Neural cell (in vitro differentiated cells): ENCODE measurements at regions not wholly inside any gene's neighbourhood (a gene's known extent, or its start where the extent isn't known, plus 50 kb on each side); places are given as distances from the start of the nearest gene placed in this dataset.

Experiments
- H2AFZ ChIP-seq: fragments of 200-600, 300-800 bp; sonication (generic), shearing (Covaris generic); 2 replicates; pipeline ENCODE4 v1.6.0; 2014; ENCODE audit warnings: low read depth, mild to moderate bottlenecking, antibody characterized with exemption, low read length, moderate library complexity
- H3F3A ChIP-seq: fragments of 200-600 bp; shearing (Covaris generic); 2 replicates; pipeline ENCODE4 v1.6.1; 2016; ENCODE audit warnings: mild to moderate bottlenecking, moderate library complexity, mixed read lengths, antibody characterized with exemption, low read length; ENCODE audit not compliant: insufficient read depth, poor library complexity, severe bottlenecking
- H3K27ac ChIP-seq: fragments of 200-600, 300-800 bp; sonication (generic), shearing (Covaris generic); 2 replicates; pipeline ENCODE4 v1.5.1; 2014; ENCODE audit warnings: mild to moderate bottlenecking, low read length, moderate library complexity
- H3K27me3 ChIP-seq: fragments of 300-800, 200-600 bp; sonication (generic), shearing (Covaris generic); 2 replicates; pipeline ENCODE4 v1.6.0; 2014; ENCODE audit warnings: mild to moderate bottlenecking, low read depth, low read length, moderate library complexity; ENCODE audit not compliant: insufficient read depth
- H3K36me3 ChIP-seq: fragments of 300-800, 200-600 bp; sonication (generic), shearing (Covaris generic); 2 replicates; pipeline ENCODE4 v1.5.1; 2014; ENCODE audit warnings: mild to moderate bottlenecking, antibody characterized with exemption, low read length, moderate library complexity; ENCODE audit not compliant: insufficient read depth
- H3K4me2 ChIP-seq: fragments of 300-800, 200-600 bp; sonication (generic), shearing (Covaris generic); 2 replicates; pipeline ENCODE4 v1.6.0; 2014; ENCODE audit warnings: mild to moderate bottlenecking, low read length
- H3K4me3 ChIP-seq: fragments of 300-800, 200-600 bp; sonication (generic), shearing (Covaris generic); 2 replicates; pipeline ENCODE4 v1.5.1; 2014; ENCODE audit warnings: mild to moderate bottlenecking, low read length, moderate library complexity
- H3K79me2 ChIP-seq: fragments of 200-600 bp; shearing (Covaris generic); replicated peaks from 2 replicates; pipeline ENCODE4 v1.6.0; 2014; ENCODE audit warnings: mild to moderate bottlenecking, low read length, moderate library complexity; ENCODE audit not compliant: insufficient read depth
- H3K9ac ChIP-seq: fragments of 300-800, 200-600 bp; sonication (generic), shearing (Covaris generic); 2 replicates; pipeline ENCODE4 v1.6.1; 2016; ENCODE audit warnings: mild to moderate bottlenecking, low read length, mixed read lengths
- H3K9me2 ChIP-seq: fragments of 200-600 bp; shearing (Covaris generic); 2 replicates; pipeline ENCODE4 v1.6.1; 2016; ENCODE audit warnings: mild to moderate bottlenecking, low read length, mixed read lengths; ENCODE audit not compliant: insufficient read depth
- H3K9me3 ChIP-seq: fragments of 200-600, 300-800 bp; sonication (generic), shearing (Covaris generic); 2 replicates; pipeline ENCODE4 v1.6.1; 2016; ENCODE audit warnings: mild to moderate bottlenecking, mixed run types, low read length, moderate library complexity, mixed read lengths
- H4K20me1 ChIP-seq: fragments of 200-600 bp; shearing (Covaris generic); 2 replicates; pipeline ENCODE4 v1.6.1; 2016; ENCODE audit warnings: mild to moderate bottlenecking, mixed run types; ENCODE audit not compliant: insufficient read depth
- EP300 ChIP-seq: fragments of 450-650 bp; conservative IDR thresholded peaks from 2 replicates; pipeline ENCODE4 v1.6.1; 2014; ENCODE audit warnings: antibody characterized with exemption, mild to moderate bottlenecking, moderate library complexity; ENCODE audit not compliant: poor library complexity, severe bottlenecking
- EZH2 ChIP-seq: fragments of 200-600, 300-800 bp; shearing (Covaris generic), sonication (generic); IDR thresholded peaks from 2 replicates; pipeline ENCODE4 v1.6.1; 2014; ENCODE audit warnings: antibody characterized with exemption, low read length, borderline replicate concordance, mild to moderate bottlenecking; ENCODE audit not compliant: insufficient read depth, poor library complexity, severe bottlenecking
- MXI1 ChIP-seq: fragments of 450-650 bp; conservative IDR thresholded peaks from 2 replicates; pipeline ENCODE4 v1.6.1; 2014; ENCODE audit warnings: antibody characterized with exemption, mild to moderate bottlenecking; ENCODE audit not compliant: poor library complexity, severe bottlenecking
- POLR2AphosphoS5 ChIP-seq: IDR thresholded peaks from 2 replicates; pipeline ENCODE4 v1.6.1; 2012
- RAD21 ChIP-seq: fragments of 450-650 bp; conservative IDR thresholded peaks from 2 replicates; pipeline ENCODE4 v1.6.1; 2014; ENCODE audit warnings: antibody characterized with exemption, mild to moderate bottlenecking, moderate library complexity
- SMC3 ChIP-seq: fragments of 450-650 bp; conservative IDR thresholded peaks from 2 replicates; pipeline ENCODE4 v1.6.1; 2014; ENCODE audit warnings: antibody characterized with exemption, mild to moderate bottlenecking, moderate library complexity; ENCODE audit not compliant: poor library complexity
- TAF1 ChIP-seq: IDR thresholded peaks from 2 replicates; pipeline ENCODE4 v1.6.1; 2012; ENCODE audit warnings: low read depth
- TF ChIP-seq, protein P1 (sequence below): fragments of 450-650 bp; IDR thresholded peaks from 2 replicates; pipeline ENCODE4 v1.5.1; 2014; ENCODE audit warnings: antibody characterized with exemption, mild to moderate bottlenecking, moderate library complexity; ENCODE audit not compliant: poor library complexity, severe bottlenecking
- TF ChIP-seq, protein P2 (sequence below): IDR thresholded peaks from 2 replicates; pipeline ENCODE4 v1.6.1; 2012; ENCODE audit warnings: borderline replicate concordance

DNA sequence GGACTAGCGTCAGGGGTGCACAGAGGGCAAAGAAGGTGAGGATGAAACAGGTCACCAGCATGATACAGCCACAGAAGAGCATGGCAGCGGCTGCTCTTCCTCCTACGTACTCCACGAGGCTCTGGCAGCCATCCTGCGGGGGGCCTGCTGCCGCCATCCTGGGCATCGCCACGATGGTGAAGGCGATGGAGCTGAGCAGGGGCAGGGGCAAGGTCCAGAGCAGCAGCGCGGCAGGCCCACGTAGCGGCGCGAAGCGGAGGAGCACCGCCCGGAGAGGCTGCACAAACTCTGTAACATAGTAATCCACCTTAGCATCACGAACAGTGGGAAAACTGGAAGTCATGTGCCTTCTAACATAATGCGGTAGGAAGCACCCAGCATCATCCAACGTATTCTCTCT lies 491.6 kb downstream of the PYDC2 start:
- Histone ChIP-seq H3K9ac (no peak overlapping the region), H3K9me2 (no peaks in the 10 kb centered on the region), H3K36me3 (no peaks in the 10 kb centered on the region), H3K9me3 (no peaks in the 10 kb centered on the region), H3K4me3 (no peak overlapping the region), H2AFZ (no peak overlapping the region), H3F3A (no peaks in the 10 kb centered on the region), H3K27me3 (no peaks in the 10 kb centered on the region), H3K4me2 (no peak overlapping the region), H3K27ac (no peak overlapping the region), H3K79me2 (no peaks in the 10 kb centered on the region), H4K20me1 (no peaks in the 10 kb centered on the region)
- TF ChIP-seq SMC3 (no peak), MXI1 (no peak), RAD21 (no peak), POLR2AphosphoS5 (no peak), TAF1 (no peak), EZH2 (no peak), EP300 (no peak)
- TF ChIP-seq, protein P1, sequence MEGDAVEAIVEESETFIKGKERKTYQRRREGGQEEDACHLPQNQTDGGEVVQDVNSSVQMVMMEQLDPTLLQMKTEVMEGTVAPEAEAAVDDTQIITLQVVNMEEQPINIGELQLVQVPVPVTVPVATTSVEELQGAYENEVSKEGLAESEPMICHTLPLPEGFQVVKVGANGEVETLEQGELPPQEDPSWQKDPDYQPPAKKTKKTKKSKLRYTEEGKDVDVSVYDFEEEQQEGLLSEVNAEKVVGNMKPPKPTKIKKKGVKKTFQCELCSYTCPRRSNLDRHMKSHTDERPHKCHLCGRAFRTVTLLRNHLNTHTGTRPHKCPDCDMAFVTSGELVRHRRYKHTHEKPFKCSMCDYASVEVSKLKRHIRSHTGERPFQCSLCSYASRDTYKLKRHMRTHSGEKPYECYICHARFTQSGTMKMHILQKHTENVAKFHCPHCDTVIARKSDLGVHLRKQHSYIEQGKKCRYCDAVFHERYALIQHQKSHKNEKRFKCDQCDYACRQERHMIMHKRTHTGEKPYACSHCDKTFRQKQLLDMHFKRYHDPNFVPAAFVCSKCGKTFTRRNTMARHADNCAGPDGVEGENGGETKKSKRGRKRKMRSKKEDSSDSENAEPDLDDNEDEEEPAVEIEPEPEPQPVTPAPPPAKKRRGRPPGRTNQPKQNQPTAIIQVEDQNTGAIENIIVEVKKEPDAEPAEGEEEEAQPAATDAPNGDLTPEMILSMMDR = no peak
- TF ChIP-seq, protein P2, sequence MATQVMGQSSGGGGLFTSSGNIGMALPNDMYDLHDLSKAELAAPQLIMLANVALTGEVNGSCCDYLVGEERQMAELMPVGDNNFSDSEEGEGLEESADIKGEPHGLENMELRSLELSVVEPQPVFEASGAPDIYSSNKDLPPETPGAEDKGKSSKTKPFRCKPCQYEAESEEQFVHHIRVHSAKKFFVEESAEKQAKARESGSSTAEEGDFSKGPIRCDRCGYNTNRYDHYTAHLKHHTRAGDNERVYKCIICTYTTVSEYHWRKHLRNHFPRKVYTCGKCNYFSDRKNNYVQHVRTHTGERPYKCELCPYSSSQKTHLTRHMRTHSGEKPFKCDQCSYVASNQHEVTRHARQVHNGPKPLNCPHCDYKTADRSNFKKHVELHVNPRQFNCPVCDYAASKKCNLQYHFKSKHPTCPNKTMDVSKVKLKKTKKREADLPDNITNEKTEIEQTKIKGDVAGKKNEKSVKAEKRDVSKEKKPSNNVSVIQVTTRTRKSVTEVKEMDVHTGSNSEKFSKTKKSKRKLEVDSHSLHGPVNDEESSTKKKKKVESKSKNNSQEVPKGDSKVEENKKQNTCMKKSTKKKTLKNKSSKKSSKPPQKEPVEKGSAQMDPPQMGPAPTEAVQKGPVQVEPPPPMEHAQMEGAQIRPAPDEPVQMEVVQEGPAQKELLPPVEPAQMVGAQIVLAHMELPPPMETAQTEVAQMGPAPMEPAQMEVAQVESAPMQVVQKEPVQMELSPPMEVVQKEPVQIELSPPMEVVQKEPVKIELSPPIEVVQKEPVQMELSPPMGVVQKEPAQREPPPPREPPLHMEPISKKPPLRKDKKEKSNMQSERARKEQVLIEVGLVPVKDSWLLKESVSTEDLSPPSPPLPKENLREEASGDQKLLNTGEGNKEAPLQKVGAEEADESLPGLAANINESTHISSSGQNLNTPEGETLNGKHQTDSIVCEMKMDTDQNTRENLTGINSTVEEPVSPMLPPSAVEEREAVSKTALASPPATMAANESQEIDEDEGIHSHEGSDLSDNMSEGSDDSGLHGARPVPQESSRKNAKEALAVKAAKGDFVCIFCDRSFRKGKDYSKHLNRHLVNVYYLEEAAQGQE = no peak

DNA sequence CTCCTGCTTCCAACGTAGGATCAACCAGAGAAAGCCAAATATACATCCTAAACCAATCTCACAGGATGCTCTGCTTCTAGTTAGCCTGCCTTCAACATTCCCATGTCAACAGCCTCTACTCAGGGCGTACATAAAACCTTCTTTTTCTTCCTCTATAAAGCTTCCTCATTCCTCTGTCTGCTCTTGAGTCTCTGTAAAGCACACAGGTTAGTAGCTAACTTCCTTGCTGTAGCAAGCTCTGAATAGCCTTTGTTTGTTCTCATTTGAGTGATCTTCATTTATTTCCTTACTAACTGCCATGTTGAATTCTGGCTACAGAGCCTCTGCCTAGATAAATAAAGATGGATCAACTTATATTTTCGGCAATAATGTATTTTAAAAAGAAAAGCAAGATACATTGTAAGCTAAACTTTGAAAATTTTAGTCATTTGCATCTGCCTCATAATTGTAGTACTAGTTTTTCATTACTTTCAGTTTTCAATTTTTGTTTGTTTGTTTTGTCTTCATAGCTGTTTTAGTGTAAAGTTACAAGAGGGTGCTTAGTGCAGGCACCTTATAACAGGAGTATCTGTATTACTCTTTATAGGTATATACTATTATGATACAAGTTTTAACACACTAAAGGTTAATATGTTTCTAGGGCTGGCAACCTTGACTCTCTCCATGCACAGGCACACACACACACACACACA lies 498.2 kb downstream of the PYDC2 start:
- no peaks in the 10 kb centered on the region for H3K9me2 ChIP-seq
- no peaks in the 10 kb centered on the region for H4K20me1 ChIP-seq
- H3K27ac ChIP-seq = no peak overlapping the region
- H2AFZ ChIP-seq = no peak overlapping the region
- no peak overlapping the region for H3K4me3 ChIP-seq
- no peak overlapping the region for H3K9ac ChIP-seq
- H3F3A ChIP-seq = no peaks in the 10 kb centered on the region
- no peaks in the 10 kb centered on the region for H3K36me3 ChIP-seq
- TF ChIP-seq MXI1 = no peak
- no peak for TF ChIP-seq EP300
- no peak for TF ChIP-seq POLR2AphosphoS5
- no peak for TF ChIP-seq EZH2
- no peak for TF ChIP-seq RAD21
- TF ChIP-seq, protein P2 = no peak
- no peak for TF ChIP-seq TAF1
- TF ChIP-seq, protein P1 = no peak
- no peak for TF ChIP-seq SMC3
- no peak overlapping the region for H3K4me2 ChIP-seq
- H3K79me2 ChIP-seq = no peaks in the 10 kb centered on the region
- no peaks in the 10 kb centered on the region for H3K27me3 ChIP-seq
- no peaks in the 10 kb centered on the region for H3K9me3 ChIP-seq
